GM23248 (cell line): ENCODE measurements at regions not wholly inside any gene's neighbourhood (a gene's known extent, or its start where the extent isn't known, plus 50 kb on each side); places are given as distances from the start of the nearest gene placed in this dataset.

Experiments used
- DNase-seq: peaks from one replicate; pipeline ENCODE4 v3.0.0-alpha.2; 2015
- H2AFZ ChIP-seq: fragments of 200-600 bp; sonication (generic); 2 replicates; pipeline ENCODE4 v1.6.1; 2016; ENCODE audit warnings: antibody characterized with exemption
- H3F3A ChIP-seq: fragments of 200-600 bp; sonication (generic); 2 replicates; pipeline ENCODE4 v1.6.1; 2016; ENCODE audit warnings: mild to moderate bottlenecking, antibody characterized with exemption, mixed run types; ENCODE audit not compliant: insufficient read depth
- H3K27ac ChIP-seq: fragments of 200-600 bp; sonication (generic); 2 replicates; pipeline ENCODE4 v1.5.1; 2016; ENCODE audit warnings: mild to moderate bottlenecking
- H3K27me3 ChIP-seq: fragments of 200-600 bp; sonication (generic); replicated peaks from 2 replicates; pipeline ENCODE4 v1.6.1; 2016; ENCODE audit warnings: mild to moderate bottlenecking; ENCODE audit not compliant: insufficient read depth
- H3K36me3 ChIP-seq: fragments of 200-600 bp; sonication (generic); 2 replicates; pipeline ENCODE4 v1.6.1; 2016; ENCODE audit warnings: low read depth, mild to moderate bottlenecking
- H3K4me1 ChIP-seq: fragments of 200-600 bp; sonication (generic); 2 replicates; pipeline ENCODE4 v1.6.1; 2016; ENCODE audit warnings: mild to moderate bottlenecking; ENCODE audit not compliant: insufficient read depth
- H3K4me2 ChIP-seq: fragments of 200-600 bp; sonication (generic); one replicate; pipeline ENCODE4 v1.6.1; 2016; ENCODE audit warnings: mild to moderate bottlenecking; ENCODE audit not compliant: unreplicated experiment
- H3K4me3 ChIP-seq: fragments of 200-600 bp; sonication (generic); 2 replicates; pipeline ENCODE4 v1.5.1; 2016; ENCODE audit warnings: mild to moderate bottlenecking
- H3K79me2 ChIP-seq: fragments of 200-600 bp; sonication (generic); 2 replicates; pipeline ENCODE4 v1.6.1; 2016; ENCODE audit warnings: mild to moderate bottlenecking; ENCODE audit not compliant: insufficient read depth
- H3K9ac ChIP-seq: fragments of 200-600 bp; sonication (generic); 2 replicates; pipeline ENCODE4 v1.6.1; 2016; ENCODE audit warnings: mild to moderate bottlenecking
- H3K9me2 ChIP-seq: fragments of 200-600 bp; sonication (generic); 2 replicates; pipeline ENCODE4 v1.6.1; 2016; ENCODE audit warnings: mixed run types, mild to moderate bottlenecking, moderate library complexity; ENCODE audit not compliant: insufficient read depth
- H3K9me3 ChIP-seq: fragments of 200-600 bp; sonication (generic); one replicate; pipeline ENCODE4 v1.6.1; 2017; ENCODE audit warnings: low read depth
- H4K20me1 ChIP-seq: fragments of 200-600 bp; sonication (generic); 2 replicates; pipeline ENCODE4 v1.6.0; 2016; ENCODE audit not compliant: insufficient read depth
- EZH2 ChIP-seq: fragments of 200-600 bp; sonication (generic); IDR thresholded peaks from 2 replicates; pipeline ENCODE4 v1.6.1; 2018; ENCODE audit warnings: antibody characterized with exemption, mild to moderate bottlenecking; ENCODE audit not compliant: insufficient read depth, poor library complexity, severe bottlenecking
- EZH2phosphoT487 ChIP-seq: fragments of 200-600 bp; sonication (generic); IDR thresholded peaks from 2 replicates; pipeline ENCODE4 v1.6.1; 2018; ENCODE audit warnings: antibody characterized with exemption, moderate library complexity, mild to moderate bottlenecking, low read depth; ENCODE audit not compliant: insufficient read depth
- WGBS, 2 experiments: methylation state at CpG; one replicate each; pipeline ENCODE4 v1.1.6; 2015 to 2017; ENCODE audit warnings: low lambda C conversion rate in 2 of 2, low coverage in 1 of 2; ENCODE audit errors: missing lambda C conversion rate in 2 of 2; 5-methylcytosine and 5-hydroxymethylcytosine counted together
- in situ Hi-C: fragments of 300-500 bp; cut with MboI; formaldehyde crosslinking; loops from 2 replicates; pipeline ENCODE4 v1.15.0; 2020

DNA sequence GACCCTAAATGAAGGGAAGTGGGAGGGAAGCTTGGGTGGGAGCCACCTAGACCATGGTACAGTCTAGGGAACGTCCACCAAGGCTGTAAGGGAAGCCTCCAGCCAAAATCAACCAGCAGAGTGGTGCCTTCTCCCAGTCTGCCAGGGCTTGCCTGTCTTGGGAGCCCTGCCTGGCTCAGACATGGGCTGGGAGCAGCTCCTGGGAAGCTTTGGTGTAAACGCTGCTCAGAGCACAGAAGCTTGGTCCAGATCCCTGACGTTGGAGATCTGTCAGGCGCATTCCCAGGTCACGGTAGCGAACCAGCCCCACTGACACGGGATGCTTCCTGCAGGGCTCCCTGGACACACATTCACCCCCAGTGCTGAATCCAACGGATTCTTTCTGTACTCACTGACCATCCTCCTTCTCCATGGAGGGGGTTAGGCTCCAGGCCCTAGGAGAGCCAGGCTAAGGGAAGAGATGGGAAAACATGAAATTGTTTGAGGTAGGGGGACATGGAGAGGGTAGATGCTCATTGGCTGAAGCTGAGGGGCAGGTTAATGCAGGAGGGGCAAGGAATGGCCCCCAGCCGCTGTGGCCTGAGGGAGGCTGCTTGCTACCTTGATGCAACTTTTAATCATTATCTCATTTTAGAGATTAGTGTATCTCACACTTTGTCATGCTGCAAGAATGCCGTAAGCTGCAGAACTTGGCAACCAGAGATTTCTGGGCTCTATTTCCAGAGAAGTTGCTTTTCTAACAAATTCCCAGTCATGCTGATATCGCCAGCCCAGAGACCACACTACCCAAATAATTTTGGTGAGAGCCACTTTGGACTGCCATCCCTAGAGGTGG lies 195.8 kb downstream of the UQCRFS1 start:
- H4K20me1 ChIP-seq = no peaks in the 10 kb centered on the region
- H3K4me1 ChIP-seq = no peaks in the 10 kb centered on the region
- no peaks in the 10 kb centered on the region for H3F3A ChIP-seq
- DNase-seq = peak; percentile 20
- H3K36me3 ChIP-seq = no peaks in the 10 kb centered on the region
- no peak for TF ChIP-seq EZH2phosphoT487
- TF ChIP-seq EZH2 = no peak
- H3K9me3 ChIP-seq = no peaks in the 10 kb centered on the region
- no peak overlapping the region for H3K4me2 ChIP-seq
- H3K79me2 ChIP-seq = no peaks in the 10 kb centered on the region
- H3K9me2 ChIP-seq = no peaks in the 10 kb centered on the region
- no peak overlapping the region for H3K4me3 ChIP-seq
- peaks cover 8% of the 10 kb centered on the region for H3K27me3 ChIP-seq
- in situ Hi-C loops = no loop called here
- no peak overlapping the region for H3K9ac ChIP-seq
- WGBS, 2 experiments = 33 to 36% methylated on average over 11 of the region's 11 CpGs
- no peak overlapping the region for H3K27ac ChIP-seq
- no peak overlapping the region for H2AFZ ChIP-seq

DNA sequence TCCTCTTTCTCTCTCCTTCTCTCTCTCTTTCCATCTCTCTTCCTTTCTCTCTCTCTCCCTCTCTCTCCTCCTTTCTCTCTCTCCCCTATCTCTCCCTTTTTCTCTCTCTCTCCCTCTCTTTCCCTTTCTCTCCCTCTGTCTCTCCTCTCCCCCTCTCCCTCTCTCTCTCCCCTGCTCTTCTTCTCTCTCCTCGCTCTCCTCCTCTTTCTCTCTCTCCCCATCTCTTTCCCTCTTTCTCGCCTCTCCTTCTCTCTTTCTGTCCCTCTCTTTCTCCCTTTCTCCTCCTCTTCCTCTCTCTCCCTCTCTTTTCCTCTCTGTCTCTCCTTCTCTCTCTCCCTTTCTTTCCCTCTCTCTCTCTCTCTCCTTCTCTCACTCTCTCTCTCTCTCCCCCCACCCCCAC lies 196.6 kb downstream of the UQCRFS1 start:
- H3K36me3 ChIP-seq = no peaks in the 10 kb centered on the region
- in situ Hi-C loops = no loop called here
- DNase-seq = no peak
- no peak overlapping the region for H3K27ac ChIP-seq
- no peak overlapping the region for H2AFZ ChIP-seq
- no peaks in the 10 kb centered on the region for H3K9me3 ChIP-seq
- TF ChIP-seq EZH2 = no peak
- no peak for TF ChIP-seq EZH2phosphoT487
- no peaks in the 10 kb centered on the region for H3K4me1 ChIP-seq
- no peaks in the 10 kb centered on the region for H3F3A ChIP-seq
- H3K4me2 ChIP-seq = no peak overlapping the region
- no peak overlapping the region for H3K9ac ChIP-seq
- no peaks in the 10 kb centered on the region for H3K79me2 ChIP-seq
- H3K27me3 ChIP-seq = peaks cover 13% of the 10 kb centered on the region
- WGBS, 2 experiments = 46 to 56% methylated on average over 2 of the region's 2 CpGs
- no peaks in the 10 kb centered on the region for H4K20me1 ChIP-seq
- H3K4me3 ChIP-seq = no peak overlapping the region
- H3K9me2 ChIP-seq = no peaks in the 10 kb centered on the region

DNA sequence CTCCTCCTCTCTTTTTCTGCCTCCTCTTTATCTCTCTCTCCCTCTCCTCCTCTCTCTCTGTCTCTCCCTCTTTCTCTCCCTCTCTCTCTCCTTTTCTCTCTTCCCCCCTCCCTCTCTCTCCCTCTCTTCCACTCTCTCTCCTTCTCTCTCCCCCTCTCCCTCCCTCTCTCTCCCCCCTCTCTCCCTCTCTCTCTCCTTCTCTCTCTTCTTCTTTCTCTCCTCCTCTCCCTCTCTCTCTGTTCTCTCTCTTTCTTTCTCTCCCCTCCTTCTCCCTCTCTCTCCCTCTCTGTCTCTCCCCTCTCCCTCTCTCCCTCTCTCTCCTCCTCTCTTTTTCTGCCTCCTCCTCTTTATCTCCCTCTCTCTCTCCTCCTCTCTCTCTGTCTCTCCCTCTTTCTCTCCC lies 197.4 kb downstream of the UQCRFS1 start:
- Histone ChIP-seq H3F3A (no peaks in the 10 kb centered on the region), H3K36me3 (no peaks in the 10 kb centered on the region), H3K27me3 (peaks cover 14% of the 10 kb centered on the region), H3K79me2 (no peaks in the 10 kb centered on the region), H3K9ac (no peak overlapping the region), H4K20me1 (no peaks in the 10 kb centered on the region), H3K9me2 (no peaks in the 10 kb centered on the region), H3K27ac (no peak overlapping the region), H3K4me3 (no peak overlapping the region), H2AFZ (no peak overlapping the region), H3K4me1 (no peaks in the 10 kb centered on the region), H3K9me3 (no peaks in the 10 kb centered on the region), H3K4me2 (no peak overlapping the region)
- no peak for DNase-seq
- TF ChIP-seq EZH2 (no peak), EZH2phosphoT487 (no peak)
- in situ Hi-C loops = no loop called here

DNA sequence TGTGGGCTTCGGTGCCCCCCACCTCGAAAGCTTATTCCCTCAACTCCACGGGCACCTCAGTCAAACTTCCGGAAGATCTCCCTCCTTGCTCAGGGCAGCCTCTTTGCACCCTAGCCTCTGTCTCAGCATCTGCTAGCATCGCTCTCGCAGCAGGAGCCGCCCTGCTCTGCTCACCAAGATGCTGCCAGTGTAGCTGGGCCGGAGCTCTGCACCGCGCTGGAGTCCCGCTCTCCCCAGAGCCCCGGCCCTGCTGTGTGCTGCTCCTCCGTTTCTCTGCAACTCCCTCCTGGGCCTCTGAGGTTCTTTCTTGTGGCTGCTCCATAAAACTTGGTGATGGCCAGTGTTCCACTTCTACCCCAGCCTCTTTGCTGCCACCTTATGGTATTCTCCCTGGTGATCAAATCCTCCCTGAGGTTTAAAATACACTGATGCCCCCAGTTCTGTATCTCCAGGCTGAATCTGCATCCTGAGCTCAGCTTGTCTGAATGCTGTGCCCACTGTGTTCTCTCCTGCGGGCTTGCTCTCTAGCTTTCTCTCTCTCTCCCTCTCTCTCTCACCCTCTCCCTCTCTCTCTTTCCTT lies 198.0 kb downstream of the UQCRFS1 start:
- no peak overlapping the region for H3K27ac ChIP-seq
- H3K27me3 ChIP-seq = peaks cover 14% of the 10 kb centered on the region
- H3K9ac ChIP-seq = no peak overlapping the region
- 57 to 61% methylated on average over 14 of the region's 14 CpGs for WGBS, 2 experiments
- H3K9me2 ChIP-seq = no peaks in the 10 kb centered on the region
- H4K20me1 ChIP-seq = no peaks in the 10 kb centered on the region
- no peaks in the 10 kb centered on the region for H3K79me2 ChIP-seq
- no peak overlapping the region for H3K4me2 ChIP-seq
- no peak overlapping the region for H2AFZ ChIP-seq
- no peaks in the 10 kb centered on the region for H3K36me3 ChIP-seq
- TF ChIP-seq EZH2 (no peak), EZH2phosphoT487 (no peak)
- no peaks in the 10 kb centered on the region for H3K9me3 ChIP-seq
- H3K4me3 ChIP-seq = no peak overlapping the region
- in situ Hi-C loops = no loop called here
- peak; percentile 30 for DNase-seq
- no peaks in the 10 kb centered on the region for H3F3A ChIP-seq
- no peaks in the 10 kb centered on the region for H3K4me1 ChIP-seq
